Activated CD8-positive, alpha-beta T cell treated with anti-CD3 and anti-CD28 coated beads for 36 hours (primary cell): ENCODE measurements at regions not wholly inside any gene's neighbourhood (a gene's known extent, or its start where the extent isn't known, plus 50 kb on each side); places are given as distances from the start of the nearest gene placed in this dataset.

ENCODE experiments used
- ATAC-seq: fragments of 200-7000 bp; cut with Tn5 transposase; one replicate; pipeline ENCODE4 v1.10.0; 2021; ENCODE audit warnings: mild to moderate bottlenecking, moderate library complexity
- CTCF ChIA-PET: fragments of 350-600 bp; sonication (Branson Sonifier 250); formaldehyde crosslinking; loops from one replicate; lab custom pipeline; 2021; ENCODE audit warnings: antibody characterized with exemption; lab: Charles Lee
- POLR2A ChIA-PET: fragments of 350-600 bp; sonication (Branson Sonifier 250); formaldehyde crosslinking; loops from one replicate; lab custom pipeline; 2021; ENCODE audit warnings: antibody characterized with exemption; lab: Charles Lee
- DNase-seq: peaks from one replicate; pipeline ENCODE4 v3.0.0-alpha.2; 2020
- H3K27ac Mint-ChIP-seq: one replicate; pipeline ENCODE4 v1.8.0; 2021; ENCODE audit warnings: mild to moderate bottlenecking, mixed read lengths
- H3K27me3 Mint-ChIP-seq: one replicate; pipeline ENCODE4 v1.8.0; 2021; ENCODE audit warnings: mixed read lengths
- H3K36me3 Mint-ChIP-seq: one replicate; pipeline ENCODE4 v1.8.0; 2021; ENCODE audit warnings: low read depth, mixed read lengths
- H3K4me1 Mint-ChIP-seq: one replicate; pipeline ENCODE4 v1.8.0; 2021; ENCODE audit warnings: low read depth, mixed read lengths
- H3K4me3 Mint-ChIP-seq: one replicate; pipeline ENCODE4 v1.8.0; 2021; ENCODE audit warnings: mild to moderate bottlenecking, moderate library complexity, mixed read lengths
- H3K9me3 Mint-ChIP-seq: one replicate; pipeline ENCODE4 v1.8.0; 2021; ENCODE audit warnings: mixed read lengths
- intact Hi-C: fragments of 100-400 bp; cut with micrococcal nuclease; formaldehyde crosslinking; loops from one replicate; pipeline ENCODE4 v1.10.0; 2022
- TF ChIP-seq, protein P1 (sequence below): fragments of 200-600 bp; IDR thresholded peaks from one replicate; pipeline ENCODE4 v1.8.0; 2022; ENCODE audit warnings: antibody characterized with exemption, mild to moderate bottlenecking

DNA sequence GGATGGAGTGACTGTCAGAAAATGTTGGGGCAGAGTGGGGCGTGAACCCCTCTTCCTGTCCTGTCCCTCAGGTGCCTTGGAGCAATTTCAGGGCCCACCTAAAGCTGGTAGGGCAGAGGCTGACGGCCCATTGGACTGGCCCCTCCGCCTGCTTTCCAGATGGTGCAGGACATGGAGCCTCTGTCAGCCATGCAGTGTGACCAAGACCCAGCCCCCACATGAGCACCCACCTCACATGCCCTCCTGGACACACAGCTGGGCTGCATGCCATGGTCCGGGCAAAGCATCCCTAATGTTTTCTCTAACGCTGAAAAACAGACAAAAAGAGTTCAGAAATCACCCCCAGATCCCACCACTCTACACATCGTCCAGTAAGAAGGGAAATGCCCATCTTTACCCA, 51.3 kb upstream of the PSAP start:
- ATAC-seq = no peak
- H3K9me3 Mint-ChIP-seq = peaks cover 1% of the 10 kb centered on the region
- no peaks in the 10 kb centered on the region for H3K27me3 Mint-ChIP-seq
- peaks cover 1% of the 10 kb centered on the region for H3K36me3 Mint-ChIP-seq
- H3K27ac Mint-ChIP-seq = no peak overlapping the region
- no peak for DNase-seq
- no peak overlapping the region for H3K4me3 Mint-ChIP-seq
- H3K4me1 Mint-ChIP-seq = no peaks in the 10 kb centered on the region
- POLR2A ChIA-PET = no interaction called here
- intact Hi-C loops = no loop called here
- CTCF ChIA-PET = no interaction called here
- TF ChIP-seq, protein P1, sequence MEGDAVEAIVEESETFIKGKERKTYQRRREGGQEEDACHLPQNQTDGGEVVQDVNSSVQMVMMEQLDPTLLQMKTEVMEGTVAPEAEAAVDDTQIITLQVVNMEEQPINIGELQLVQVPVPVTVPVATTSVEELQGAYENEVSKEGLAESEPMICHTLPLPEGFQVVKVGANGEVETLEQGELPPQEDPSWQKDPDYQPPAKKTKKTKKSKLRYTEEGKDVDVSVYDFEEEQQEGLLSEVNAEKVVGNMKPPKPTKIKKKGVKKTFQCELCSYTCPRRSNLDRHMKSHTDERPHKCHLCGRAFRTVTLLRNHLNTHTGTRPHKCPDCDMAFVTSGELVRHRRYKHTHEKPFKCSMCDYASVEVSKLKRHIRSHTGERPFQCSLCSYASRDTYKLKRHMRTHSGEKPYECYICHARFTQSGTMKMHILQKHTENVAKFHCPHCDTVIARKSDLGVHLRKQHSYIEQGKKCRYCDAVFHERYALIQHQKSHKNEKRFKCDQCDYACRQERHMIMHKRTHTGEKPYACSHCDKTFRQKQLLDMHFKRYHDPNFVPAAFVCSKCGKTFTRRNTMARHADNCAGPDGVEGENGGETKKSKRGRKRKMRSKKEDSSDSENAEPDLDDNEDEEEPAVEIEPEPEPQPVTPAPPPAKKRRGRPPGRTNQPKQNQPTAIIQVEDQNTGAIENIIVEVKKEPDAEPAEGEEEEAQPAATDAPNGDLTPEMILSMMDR = no peak
